ENCODE measurements at regions not wholly inside any gene's neighbourhood (a gene's known extent, or its start where the extent isn't known, plus 50 kb on each side); places are given as distances from the start of the nearest gene placed in this dataset.

DNA sequence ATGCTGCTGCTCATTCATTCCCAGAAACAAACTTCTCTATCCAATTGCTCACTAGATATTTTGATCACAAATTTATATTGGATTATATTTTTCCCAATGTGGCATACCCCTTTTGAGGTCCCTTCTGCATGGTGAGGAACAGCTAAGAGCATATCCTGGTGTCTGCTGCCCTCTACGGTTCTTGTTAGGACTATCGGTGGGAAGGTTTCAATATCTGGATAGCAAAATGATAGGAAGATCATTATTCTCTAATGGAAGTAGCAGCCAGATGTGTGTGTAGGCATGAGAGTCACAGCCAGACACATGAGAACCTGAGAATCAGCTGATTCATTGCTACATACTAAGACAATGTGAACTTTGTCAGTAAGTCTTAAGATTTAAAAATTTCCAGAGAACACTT lies 1422.4 kb upstream of the MIR17HG start:
- TF ChIP-seq, protein P1, sequence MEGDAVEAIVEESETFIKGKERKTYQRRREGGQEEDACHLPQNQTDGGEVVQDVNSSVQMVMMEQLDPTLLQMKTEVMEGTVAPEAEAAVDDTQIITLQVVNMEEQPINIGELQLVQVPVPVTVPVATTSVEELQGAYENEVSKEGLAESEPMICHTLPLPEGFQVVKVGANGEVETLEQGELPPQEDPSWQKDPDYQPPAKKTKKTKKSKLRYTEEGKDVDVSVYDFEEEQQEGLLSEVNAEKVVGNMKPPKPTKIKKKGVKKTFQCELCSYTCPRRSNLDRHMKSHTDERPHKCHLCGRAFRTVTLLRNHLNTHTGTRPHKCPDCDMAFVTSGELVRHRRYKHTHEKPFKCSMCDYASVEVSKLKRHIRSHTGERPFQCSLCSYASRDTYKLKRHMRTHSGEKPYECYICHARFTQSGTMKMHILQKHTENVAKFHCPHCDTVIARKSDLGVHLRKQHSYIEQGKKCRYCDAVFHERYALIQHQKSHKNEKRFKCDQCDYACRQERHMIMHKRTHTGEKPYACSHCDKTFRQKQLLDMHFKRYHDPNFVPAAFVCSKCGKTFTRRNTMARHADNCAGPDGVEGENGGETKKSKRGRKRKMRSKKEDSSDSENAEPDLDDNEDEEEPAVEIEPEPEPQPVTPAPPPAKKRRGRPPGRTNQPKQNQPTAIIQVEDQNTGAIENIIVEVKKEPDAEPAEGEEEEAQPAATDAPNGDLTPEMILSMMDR (IDR thresholded peaks at IDR 0.05), result peak; percentile 48
- Mint-ChIP-seq H3K4me1 (no peaks in the 10 kb centered on the region), H3K4me3 (no peak overlapping the region), H3K36me3 (ENCODE audit: low read depth) (no peaks in the 10 kb centered on the region), H3K27ac (no peak overlapping the region), H3K9me3 (no peaks in the 10 kb centered on the region), H3K27me3 (ENCODE audit: low read depth, poor library complexity) (no peaks in the 10 kb centered on the region)
- peak; percentile 16 for DNase-seq

DNA sequence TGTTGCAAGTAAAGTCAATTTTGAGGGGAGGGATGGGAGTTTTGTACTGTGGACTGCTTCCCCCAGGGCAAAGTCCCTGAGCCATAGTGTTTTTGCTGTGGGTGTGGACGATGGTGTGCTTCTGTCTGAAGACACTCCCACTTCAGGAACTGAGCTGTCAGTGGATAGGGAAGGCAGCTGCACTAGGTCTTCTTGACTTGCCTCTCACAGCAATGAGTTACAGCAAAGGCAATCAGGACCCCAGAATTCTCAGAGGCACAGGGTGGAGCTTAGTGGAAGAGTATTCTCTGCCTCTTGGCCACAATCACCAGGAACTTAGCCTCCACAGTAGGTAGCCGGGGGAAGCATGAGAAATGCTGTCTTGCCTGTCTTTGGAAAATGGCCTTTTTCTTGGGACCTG lies 1416.6 kb upstream of the MIR17HG start:
- TF ChIP-seq, protein P1 (IDR thresholded peaks at IDR 0.05), result no peak
- H3K27me3 Mint-ChIP-seq (ENCODE audit: low read depth, poor library complexity), result no peaks in the 10 kb centered on the region
- no peaks in the 10 kb centered on the region for H3K36me3 Mint-ChIP-seq (ENCODE audit: low read depth)
- H3K9me3 Mint-ChIP-seq, result peaks cover 5% of the 10 kb centered on the region
- no peak overlapping the region for H3K27ac Mint-ChIP-seq
- H3K4me3 Mint-ChIP-seq, result no peak overlapping the region
- DNase-seq, result no peak
- peaks cover 5% of the 10 kb centered on the region for H3K4me1 Mint-ChIP-seq

DNA sequence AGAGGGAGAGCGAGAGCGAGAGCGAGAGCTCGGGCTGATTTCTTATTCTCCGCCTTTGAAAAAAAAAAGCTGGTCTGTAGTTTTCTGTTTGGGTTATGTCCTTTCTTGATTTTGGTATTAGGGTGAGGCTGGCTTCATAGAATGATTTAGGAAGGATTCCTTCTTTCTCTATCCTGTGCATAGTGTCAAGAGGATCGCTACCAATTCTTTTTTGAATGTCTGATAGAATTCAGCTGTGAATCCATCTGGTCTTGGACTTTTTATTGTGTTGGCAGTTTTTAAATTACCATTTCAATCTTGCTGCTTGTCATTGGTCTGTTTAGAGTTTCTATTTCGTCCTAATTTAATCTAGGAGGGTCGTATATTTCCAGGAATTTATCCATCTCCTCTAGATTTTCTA lies 1414.6 kb upstream of the MIR17HG start:
- Mint-ChIP-seq H3K4me3 (no peak overlapping the region), H3K36me3 (ENCODE audit: low read depth) (no peaks in the 10 kb centered on the region), H3K4me1 (peaks cover 5% of the 10 kb centered on the region), H3K9me3 (peaks cover 5% of the 10 kb centered on the region), H3K27me3 (ENCODE audit: low read depth, poor library complexity) (no peaks in the 10 kb centered on the region), H3K27ac (no peak overlapping the region)
- TF ChIP-seq, protein P1 (IDR thresholded peaks at IDR 0.05), result no peak
- no peak for DNase-seq

DNA sequence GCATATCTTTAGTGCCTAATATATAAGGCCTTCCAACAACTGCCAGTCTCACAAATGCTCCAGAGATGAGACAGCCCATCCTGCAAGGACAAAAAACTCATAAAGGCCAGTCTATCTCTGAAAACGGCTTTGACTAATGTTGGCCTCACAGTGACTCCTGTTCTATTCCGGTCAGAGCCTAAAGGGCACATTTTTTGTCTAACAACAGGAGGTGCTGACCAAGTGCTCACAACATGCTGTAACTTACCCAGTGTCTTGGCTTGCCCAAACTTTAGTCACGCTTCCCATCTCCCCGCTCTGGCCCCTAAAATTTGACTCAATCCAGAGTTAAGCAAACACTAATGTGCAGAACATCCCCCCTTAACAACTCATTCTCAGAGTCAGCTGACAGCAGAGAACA lies 1411.2 kb upstream of the MIR17HG start:
- Mint-ChIP-seq H3K27me3 (ENCODE audit: low read depth, poor library complexity) (no peaks in the 10 kb centered on the region), H3K4me1 (no peaks in the 10 kb centered on the region), H3K4me3 (no peak overlapping the region), H3K9me3 (peaks cover 5% of the 10 kb centered on the region), H3K36me3 (ENCODE audit: low read depth) (no peaks in the 10 kb centered on the region), H3K27ac (no peak overlapping the region)
- TF ChIP-seq, protein P1 (IDR thresholded peaks at IDR 0.05), result no peak
- no peak for DNase-seq

DNA sequence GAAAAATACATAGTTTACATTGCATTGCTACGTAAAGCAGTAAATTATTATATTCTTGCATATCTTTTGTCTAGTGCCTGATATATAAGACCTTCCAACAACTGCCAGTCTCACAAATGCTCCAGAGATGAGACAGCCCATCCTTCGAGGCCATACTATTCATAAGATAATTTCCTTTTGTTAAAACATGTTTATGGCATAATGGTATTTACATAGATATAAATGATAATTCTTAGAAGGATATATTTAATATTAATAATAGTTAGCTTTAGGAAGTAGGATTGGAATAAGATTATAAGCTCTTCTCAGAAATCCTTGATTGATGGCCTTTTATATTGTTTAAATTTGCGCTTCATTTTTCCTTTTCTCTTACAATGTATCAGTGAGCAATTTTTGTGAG lies 1410.1 kb upstream of the MIR17HG start:
- H3K9me3 Mint-ChIP-seq, result peaks cover 5% of the 10 kb centered on the region
- H3K36me3 Mint-ChIP-seq (ENCODE audit: low read depth), result no peaks in the 10 kb centered on the region
- H3K27me3 Mint-ChIP-seq (ENCODE audit: low read depth, poor library complexity), result no peaks in the 10 kb centered on the region
- H3K4me3 Mint-ChIP-seq, result no peak overlapping the region
- no peaks in the 10 kb centered on the region for H3K4me1 Mint-ChIP-seq
- H3K27ac Mint-ChIP-seq, result no peak overlapping the region
- DNase-seq, result no peak
- TF ChIP-seq, protein P1 (IDR thresholded peaks at IDR 0.05), result no peak

DNA sequence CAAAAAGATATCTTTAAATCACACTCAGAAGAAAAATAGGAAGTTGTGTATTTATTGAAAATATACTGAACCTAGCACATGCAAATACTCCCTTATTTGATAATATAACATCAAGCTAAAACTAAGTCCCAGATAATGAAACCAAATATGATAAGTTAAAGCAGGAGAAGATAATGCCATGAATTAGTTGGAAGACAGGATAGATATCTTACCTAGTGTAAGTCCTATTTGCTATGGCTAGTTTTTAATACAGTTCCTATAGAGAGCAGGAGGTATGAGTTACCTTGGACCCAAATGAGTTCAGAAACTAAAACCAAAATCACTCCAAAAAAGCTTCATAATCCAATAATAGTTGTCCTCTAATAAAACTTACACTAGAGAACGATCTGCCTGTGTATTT lies 1407.1 kb upstream of the MIR17HG start:
- no peaks in the 10 kb centered on the region for H3K36me3 Mint-ChIP-seq (ENCODE audit: low read depth)
- no peak overlapping the region for H3K4me3 Mint-ChIP-seq
- no peaks in the 10 kb centered on the region for H3K9me3 Mint-ChIP-seq
- H3K27ac Mint-ChIP-seq, result no peak overlapping the region
- DNase-seq, result no peak
- TF ChIP-seq, protein P1 (IDR thresholded peaks at IDR 0.05), result no peak
- no peaks in the 10 kb centered on the region for H3K27me3 Mint-ChIP-seq (ENCODE audit: low read depth, poor library complexity)
- H3K4me1 Mint-ChIP-seq, result no peaks in the 10 kb centered on the region
